Heart left ventricle (tissue), 16 donors: ENCODE measurements at regions not wholly inside any gene's neighbourhood (a gene's known extent, or its start where the extent isn't known, plus 50 kb on each side); places are given as distances from the start of the nearest gene placed in this dataset.
A peak's percentile ranks its signal among the peaks of the same experiment; 100 is the strongest.
"Not testable (repeated sequence)": the region's sequence is repeated elsewhere in the genome, so short reads cannot be mapped to it uniquely, and the experiment has no call there.

Source experiments
- ATAC-seq, 4 donors: fragments of 200-7000 bp; cut with Tn5 transposase; one replicate each; pipeline ENCODE4 v1.9.1; 2020 to 2022; ENCODE audit warnings: moderate library complexity in 4 of 4, mild to moderate bottlenecking in 3 of 4, moderate number of reproducible peaks in 1 of 4
- DNase-seq, 5 donors: peaks; one replicate each; pipeline ENCODE4 v3.0.0-alpha.2; 2020
- H3K27ac ChIP-seq, 12 donors: fragments of 200-600 bp; sonication (generic) in 4 of 12; one replicate each; pipeline versions ENCODE4 v1.5.0 to v1.8.0; 2016 to 2022; ENCODE audit warnings: mild to moderate bottlenecking in 2 of 12
- H3K27me3 ChIP-seq, 9 donors: fragments of 200-600 bp; sonication (generic) in 2 of 9; one replicate each; pipeline versions ENCODE4 v1.5.1 to v1.8.0; 2016 to 2022; ENCODE audit warnings: mild to moderate bottlenecking in 3 of 9
- H3K36me3 ChIP-seq, 9 donors: fragments of 200-600 bp; sonication (generic) in 2 of 9; one replicate each; pipeline versions ENCODE4 v1.5.0 to v1.8.0; 2018 to 2022; ENCODE audit warnings: mild to moderate bottlenecking in 2 of 9
- H3K4me1 ChIP-seq, 12 donors: fragments of 200-600 bp; sonication (generic) in 4 of 12; one replicate each; pipeline versions ENCODE4 v1.5.0 to v1.8.0; 2016 to 2022; ENCODE audit warnings: mild to moderate bottlenecking in 3 of 12
- H3K4me3 ChIP-seq, 12 donors: fragments of 200-600 bp; sonication (generic) in 4 of 12; one replicate each; pipeline versions ENCODE4 v1.5.0 to v1.8.0; 2017 to 2022; ENCODE audit warnings: mild to moderate bottlenecking in 9 of 12, moderate library complexity in 4 of 12
- H3K9me3 ChIP-seq, 12 donors: fragments of 200-600 bp; sonication (generic) in 4 of 12; one replicate each; pipeline versions ENCODE4 v1.5.0 to v1.8.0; 2016 to 2022; ENCODE audit warnings: mild to moderate bottlenecking in 1 of 12
- POLR2A ChIP-seq, 2 donors: fragments of 450-650 bp; IDR thresholded peaks; one replicate each; pipeline ENCODE4 v1.6.1; 2017; ENCODE audit warnings: antibody characterized with exemption in 2 of 2, mild to moderate bottlenecking in 2 of 2, moderate library complexity in 2 of 2
- WGBS, 4 donors: extraction: QIAGEN DNeasy Blood & Tissue Kit in 2 of 4; methylation state at CpG; one replicate each; pipeline versions ENCODE4 v1.1.5 to v1.1.7; 2013 to 2018; 5-methylcytosine and 5-hydroxymethylcytosine counted together
- intact Hi-C, 10 donors: fragments of 100-400 bp; cut with DNase I; formaldehyde crosslinking; loops; one replicate each; pipeline versions ENCODE4 v1.11.1 to v1.14.2; 2022
- TF ChIP-seq, protein P1 (sequence below), 12 donors: fragments of 200-600 bp; sonication (generic) in 4 of 12; IDR thresholded peaks; one replicate each; pipeline versions ENCODE4 v1.5.0 to v1.8.0; 2018 to 2022; ENCODE audit warnings: antibody characterized with exemption in 12 of 12, mild to moderate bottlenecking in 5 of 12
- donor health status: ischemic (EF 13 %, LVEDD 7.1; RV severe dilation, severe dysfunction).
- donor health status: healthy with polysubstance abuse.
- donor health status: DM: no; HTN: yes; CAD: no.
- donor health status: DM: no; HTN: no; CAD: no.
- donor health status: ischemic (EF 25% LVEDD 6.9; RV normal size, moderate dysfunction).
- donor health status: ischemic (EF 25% LVEDD 5.7; RV mildly dilated, moderate dysfunction).
- donor health status: healthy.
- donor health status: DM: yes; HTN: yes; CAD: no.
- donor health status: ischemic (EF 35%, LVEDD 5.7; RV mildly dilated, moderate dysfunction).
- donor health status: nonischemic (EF 11% LVEDD 7.7; RV severe dilation, severe dysfunction).
- donor health status: DM: yes; HTN: yes; CAD: no.
- donor health status: PGD.
- donor health status: ischemic (EF 29% LVEDD 5.4; RV normal size, mild dysfunction).
- donor health status: nonischemic (EF 23%, LVEDD 6.1; RV moderate dilation, normal function).

GRCh38 chr13:106089261-106089980 is 446.0 kb downstream of the EFNB2 start:
- intact Hi-C loops, result loop anchor here in 7 of 10 donors (5.0 to 10.0 kb wide), 5 partner anchors 433 to 1035 kb away; no protein-coding TSS in a partner anchor
- H3K4me1 ChIP-seq, result no peaks in the 10 kb centered on the region
- H3K36me3 ChIP-seq, result no peaks in the 10 kb centered on the region
- TF ChIP-seq POLR2A (IDR thresholded peaks at IDR 0.05), result no peak
- TF ChIP-seq, protein P1, sequence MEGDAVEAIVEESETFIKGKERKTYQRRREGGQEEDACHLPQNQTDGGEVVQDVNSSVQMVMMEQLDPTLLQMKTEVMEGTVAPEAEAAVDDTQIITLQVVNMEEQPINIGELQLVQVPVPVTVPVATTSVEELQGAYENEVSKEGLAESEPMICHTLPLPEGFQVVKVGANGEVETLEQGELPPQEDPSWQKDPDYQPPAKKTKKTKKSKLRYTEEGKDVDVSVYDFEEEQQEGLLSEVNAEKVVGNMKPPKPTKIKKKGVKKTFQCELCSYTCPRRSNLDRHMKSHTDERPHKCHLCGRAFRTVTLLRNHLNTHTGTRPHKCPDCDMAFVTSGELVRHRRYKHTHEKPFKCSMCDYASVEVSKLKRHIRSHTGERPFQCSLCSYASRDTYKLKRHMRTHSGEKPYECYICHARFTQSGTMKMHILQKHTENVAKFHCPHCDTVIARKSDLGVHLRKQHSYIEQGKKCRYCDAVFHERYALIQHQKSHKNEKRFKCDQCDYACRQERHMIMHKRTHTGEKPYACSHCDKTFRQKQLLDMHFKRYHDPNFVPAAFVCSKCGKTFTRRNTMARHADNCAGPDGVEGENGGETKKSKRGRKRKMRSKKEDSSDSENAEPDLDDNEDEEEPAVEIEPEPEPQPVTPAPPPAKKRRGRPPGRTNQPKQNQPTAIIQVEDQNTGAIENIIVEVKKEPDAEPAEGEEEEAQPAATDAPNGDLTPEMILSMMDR (IDR thresholded peaks at IDR 0.05), result no peak
- DNase-seq (no peak), ATAC-seq (no peak)
- no peak overlapping the region for H3K4me3 ChIP-seq
- no peaks in the 10 kb centered on the region for H3K27me3 ChIP-seq
- no peaks in the 10 kb centered on the region for H3K9me3 ChIP-seq
- no peak overlapping the region for H3K27ac ChIP-seq
- 69 to 75% (median 72%) methylated on average over 8 of the region's 8 CpGs for WGBS, 4 donors

- TF ChIP-seq, protein P1 (IDR thresholded peaks at IDR 0.05), result no peak
- no peak for TF ChIP-seq POLR2A (IDR thresholded peaks at IDR 0.05)
- intact Hi-C loops, result loop anchor here in 7 of 10 donors (5.0 to 10.0 kb wide), 5 partner anchors 434 to 1037 kb away; no protein-coding TSS in a partner anchor
Observed at GRCh38 chr13:106088085-106088484, 447.4 kb downstream of the EFNB2 start.

GRCh38 chr13:106087201-106087600 is 448.3 kb downstream of the EFNB2 start:
- DNase-seq (no peak), ATAC-seq (no peak)
- intact Hi-C loops, result loop anchor here in 7 of 10 donors (5.0 to 10.0 kb wide), 5 partner anchors 435 to 1038 kb away; no protein-coding TSS in a partner anchor
- Histone ChIP-seq H3K36me3 (no peaks in the 10 kb centered on the region), H3K27me3 (no peaks in the 10 kb centered on the region), H3K4me3 (no peak overlapping the region), H3K9me3 (no peaks in the 10 kb centered on the region), H3K27ac (no peak overlapping the region), H3K4me1 (peaks cover 0 to 3% (median 0%) of the 10 kb centered on the region in 12 donors)
- WGBS, 4 donors, result 85 to 92% (median 91%) methylated on average over 10 of the region's 10 CpGs
- TF ChIP-seq, protein P1 (IDR thresholded peaks at IDR 0.05), result no peak
- no peak for TF ChIP-seq POLR2A (IDR thresholded peaks at IDR 0.05)

More at GRCh38 chr13:106088085-106088484, 447.4 kb downstream of the EFNB2 start:
- peaks cover 0 to 3% (median 0%) of the 10 kb centered on the region in 12 donors for H3K4me1 ChIP-seq
- no peaks in the 10 kb centered on the region for H3K36me3 ChIP-seq
- DNase-seq, result no peak
- H3K27ac ChIP-seq, result no peak overlapping the region
- no peak overlapping the region for H3K4me3 ChIP-seq
- WGBS, 4 donors, result 88 to 93% (median 92%) methylated on average over 6 of the region's 6 CpGs
- ATAC-seq, result no peak
- no peaks in the 10 kb centered on the region for H3K9me3 ChIP-seq
- no peaks in the 10 kb centered on the region for H3K27me3 ChIP-seq

GRCh38 chr13:106083620-106084350 is 451.7 kb downstream of the EFNB2 start:
- Histone ChIP-seq H3K27me3 (no peaks in the 10 kb centered on the region), H3K4me3 (no peak overlapping the region), H3K4me1 (peaks cover 0 to 3% (median 0%) of the 10 kb centered on the region in 12 donors), H3K36me3 (no peaks in the 10 kb centered on the region), H3K27ac (no peak overlapping the region), H3K9me3 (peaks cover 0 to 8% (median 0%) of the 10 kb centered on the region in 12 donors)
- intact Hi-C loops, result loop anchor here (2.0 to 10.0 kb wide), 8 partner anchors 439 to 1041 kb away; no protein-coding TSS in a partner anchor
- ATAC-seq, result peak in 3 of 4 donors; percentile 33 to 63 (median 52)
- DNase-seq, result peak in 2 of 5 donors; percentile 17 to 23
- no peak for TF ChIP-seq POLR2A (IDR thresholded peaks at IDR 0.05)
- TF ChIP-seq, protein P1 (IDR thresholded peaks at IDR 0.05), result peak; percentile 27 to 74 (median 56)
- WGBS, 4 donors, result 48 to 53% (median 50%) methylated on average over 3 of the region's 3 CpGs

- intact Hi-C loops, result loop anchor here (5.0 to 10.0 kb wide), 7 partner anchors 441 to 1044 kb away; no protein-coding TSS in a partner anchor
- 95 to 99% (median 98%) methylated on average over 6 of the region's 6 CpGs for WGBS, 4 donors
- not testable (repeated sequence) for H3K9me3 ChIP-seq, H3K27ac ChIP-seq, H3K36me3 ChIP-seq, H3K27me3 ChIP-seq, ATAC-seq, H3K4me3 ChIP-seq, H3K4me1 ChIP-seq, DNase-seq
Observed at GRCh38 chr13:106081221-106081620, 454.2 kb downstream of the EFNB2 start.
